ENCODE measurements at regions not wholly inside any gene's neighbourhood (a gene's known extent, or its start where the extent isn't known, plus 50 kb on each side); places are given as distances from the start of the nearest gene placed in this dataset.

- DNase-seq (ENCODE audit: low spot score), result no peak
These were observed 150.8 kb upstream of the ARPP21 start for GRCh38 chr3:35488526-35488925.

- no peak for DNase-seq (ENCODE audit: low spot score)
These were observed 146.5 kb upstream of the ARPP21 start for GRCh38 chr3:35492841-35493240.

GRCh38 chr3:35498506-35499210 is 140.7 kb upstream of the ARPP21 start:
- DNase-seq (ENCODE audit: low spot score), result no peak

GRCh38 chr3:35500641-35501350 is 138.5 kb upstream of the ARPP21 start:
- DNase-seq (ENCODE audit: low spot score), result no peak

GRCh38 chr3:35502699-35503098 is 136.6 kb upstream of the ARPP21 start:
- DNase-seq (ENCODE audit: low spot score), result no peak

- no peak for DNase-seq (ENCODE audit: low spot score)
These were observed 134.1 kb upstream of the ARPP21 start for GRCh38 chr3:35505181-35505580.

- DNase-seq (ENCODE audit: low spot score), result no peak
These were observed 133.6 kb upstream of the ARPP21 start for GRCh38 chr3:35505772-35506171.

- DNase-seq (ENCODE audit: low spot score), result no peak
These were observed 119.4 kb upstream of the ARPP21 start for GRCh38 chr3:35519936-35520335.

- DNase-seq (ENCODE audit: low spot score), result no peak
These were observed 118.1 kb upstream of the ARPP21 start for GRCh38 chr3:35521196-35521595.

- no peak for DNase-seq (ENCODE audit: low spot score)
These were observed 116.9 kb upstream of the ARPP21 start for GRCh38 chr3:35522450-35522849.

GRCh38 chr3:35523074-35523473 is 116.3 kb upstream of the ARPP21 start:
- no peak for DNase-seq (ENCODE audit: low spot score)

GRCh38 chr3:35523838-35524237 is 115.5 kb upstream of the ARPP21 start:
- no peak for DNase-seq (ENCODE audit: low spot score)

GRCh38 chr3:35524856-35525255 is 114.5 kb upstream of the ARPP21 start:
- DNase-seq (ENCODE audit: low spot score), result no peak

GRCh38 chr3:35528728-35529127 is 110.6 kb upstream of the ARPP21 start:
- no peak for DNase-seq (ENCODE audit: low spot score)

GRCh38 chr3:35529337-35529736 is 110.0 kb upstream of the ARPP21 start:
- no peak for DNase-seq (ENCODE audit: low spot score)

- DNase-seq (ENCODE audit: low spot score), result no peak
These were observed 102.1 kb upstream of the ARPP21 start for GRCh38 chr3:35537265-35537664.

- DNase-seq (ENCODE audit: low spot score), result no peak
These were observed 94.3 kb upstream of the ARPP21 start for GRCh38 chr3:35544976-35545375.

- DNase-seq (ENCODE audit: low spot score), result peak; percentile 44
These were observed 89.6 kb upstream of the ARPP21 start for GRCh38 chr3:35549690-35550089.

- DNase-seq (ENCODE audit: low spot score), result no peak
These were observed 77.2 kb upstream of the ARPP21 start for GRCh38 chr3:35562141-35562540.

- no peak for DNase-seq (ENCODE audit: low spot score)
These were observed 74.3 kb upstream of the ARPP21 start for GRCh38 chr3:35565048-35565447.

Measured in ureter (tissue), 1 donor.